EL (cell line): ENCODE measurements at regions not wholly inside any gene's neighbourhood (a gene's known extent, or its start where the extent isn't known, plus 50 kb on each side); places are given as distances from the start of the nearest gene placed in this dataset.

Experiments
- DNase-seq: peaks from one replicate; pipeline ENCODE4 v3.0.0-alpha.2; 2016

- DNase-seq = no peak
These were observed 124.3 kb upstream of the ATP11B start for GRCh38 chr3:182668974-182669373.

- no peak for DNase-seq
These were observed 121.8 kb upstream of the ATP11B start for GRCh38 chr3:182671541-182671940.

- DNase-seq = peak; percentile 20
These were observed 121.4 kb upstream of the ATP11B start for GRCh38 chr3:182671942-182672341.

GRCh38 chr3:182673336-182673735 is 120.0 kb upstream of the ATP11B start:
- DNase-seq = no peak

- peak; percentile 46 for DNase-seq
These were observed 110.8 kb upstream of the ATP11B start for GRCh38 chr3:182682263-182683241.

GRCh38 chr3:182683453-182683852 is 109.9 kb upstream of the ATP11B start:
- peak; percentile 69 for DNase-seq

- DNase-seq = no peak
These were observed 109.4 kb upstream of the ATP11B start for GRCh38 chr3:182683858-182684257.

GRCh38 chr3:182686033-182686886 is 107.0 kb upstream of the ATP11B start:
- DNase-seq = no peak

GRCh38 chr3:182690172-182690571 is 103.1 kb upstream of the ATP11B start:
- no peak for DNase-seq

GRCh38 chr3:182692021-182692420 is 101.3 kb upstream of the ATP11B start:
- DNase-seq = no peak

GRCh38 chr3:182692695-182693094 is 100.6 kb upstream of the ATP11B start:
- DNase-seq = no peak

- DNase-seq = no peak
These were observed 99.6 kb upstream of the ATP11B start for GRCh38 chr3:182693723-182694122.

- DNase-seq = no peak
These were observed 96.4 kb upstream of the ATP11B start for GRCh38 chr3:182696916-182697315.

GRCh38 chr3:182697345-182697919 is 95.9 kb upstream of the ATP11B start:
- DNase-seq = no peak

- no peak for DNase-seq
These were observed 95.2 kb upstream of the ATP11B start for GRCh38 chr3:182698078-182698477.

GRCh38 chr3:182699550-182700170 is 93.6 kb upstream of the ATP11B start:
- no peak for DNase-seq

GRCh38 chr3:182702216-182702615 is 91.1 kb upstream of the ATP11B start:
- no peak for DNase-seq

- no peak for DNase-seq
These were observed 90.1 kb upstream of the ATP11B start for GRCh38 chr3:182703233-182703632.

GRCh38 chr3:182704926-182705325 is 88.4 kb upstream of the ATP11B start:
- DNase-seq = no peak

GRCh38 chr3:182708810-182709209 is 84.5 kb upstream of the ATP11B start:
- no peak for DNase-seq

GRCh38 chr3:182709306-182709705 is 84.0 kb upstream of the ATP11B start:
- no peak for DNase-seq

- peak; percentile 25 for DNase-seq
These were observed 82.6 kb upstream of the ATP11B start for GRCh38 chr3:182710557-182711157.
